C4-2B (cell line): ENCODE measurements at regions not wholly inside any gene's neighbourhood (a gene's known extent, or its start where the extent isn't known, plus 50 kb on each side); places are given as distances from the start of the nearest gene placed in this dataset.
"Not testable (repeated sequence)": the region's sequence is repeated elsewhere in the genome, so short reads cannot be mapped to it uniquely, and the experiment has no call there.

Experiments
- ZFX ChIP-seq: fragments of 450-650 bp; IDR thresholded peaks from 2 replicates; pipeline ENCODE4 v1.6.1; 2017
- TF ChIP-seq, protein P1 (sequence below): fragments of 450-650 bp; conservative IDR thresholded peaks from 2 replicates; pipeline ENCODE4 v1.5.1; 2017; ENCODE audit warnings: mild to moderate bottlenecking

DNA sequence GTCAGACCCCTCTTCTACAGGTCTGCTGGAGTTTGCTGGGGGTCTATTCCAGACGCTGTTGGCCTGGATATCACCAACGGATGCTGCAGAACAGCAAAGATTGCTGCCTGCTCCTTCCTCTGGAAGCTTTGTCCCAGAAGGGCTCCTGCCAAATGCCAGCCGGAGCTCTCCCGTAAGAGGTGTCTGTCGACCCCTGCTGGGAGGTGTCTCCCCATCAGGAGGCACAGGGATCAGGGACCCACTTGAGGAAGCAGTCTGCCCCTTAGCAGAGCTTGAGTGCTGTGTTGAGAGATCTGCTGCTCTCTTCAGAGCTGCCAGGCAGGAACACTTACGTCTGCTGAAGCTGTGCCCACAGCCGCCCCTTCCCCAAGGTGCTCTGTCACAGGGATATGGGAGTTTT lies 122.1 kb upstream of the TNP1 start:
- TF ChIP-seq, protein P1, sequence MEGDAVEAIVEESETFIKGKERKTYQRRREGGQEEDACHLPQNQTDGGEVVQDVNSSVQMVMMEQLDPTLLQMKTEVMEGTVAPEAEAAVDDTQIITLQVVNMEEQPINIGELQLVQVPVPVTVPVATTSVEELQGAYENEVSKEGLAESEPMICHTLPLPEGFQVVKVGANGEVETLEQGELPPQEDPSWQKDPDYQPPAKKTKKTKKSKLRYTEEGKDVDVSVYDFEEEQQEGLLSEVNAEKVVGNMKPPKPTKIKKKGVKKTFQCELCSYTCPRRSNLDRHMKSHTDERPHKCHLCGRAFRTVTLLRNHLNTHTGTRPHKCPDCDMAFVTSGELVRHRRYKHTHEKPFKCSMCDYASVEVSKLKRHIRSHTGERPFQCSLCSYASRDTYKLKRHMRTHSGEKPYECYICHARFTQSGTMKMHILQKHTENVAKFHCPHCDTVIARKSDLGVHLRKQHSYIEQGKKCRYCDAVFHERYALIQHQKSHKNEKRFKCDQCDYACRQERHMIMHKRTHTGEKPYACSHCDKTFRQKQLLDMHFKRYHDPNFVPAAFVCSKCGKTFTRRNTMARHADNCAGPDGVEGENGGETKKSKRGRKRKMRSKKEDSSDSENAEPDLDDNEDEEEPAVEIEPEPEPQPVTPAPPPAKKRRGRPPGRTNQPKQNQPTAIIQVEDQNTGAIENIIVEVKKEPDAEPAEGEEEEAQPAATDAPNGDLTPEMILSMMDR: not testable (repeated sequence)
- TF ChIP-seq ZFX: not testable (repeated sequence)
